Caco-2 (cell line): ENCODE measurements at regions not wholly inside any gene's neighbourhood (a gene's known extent, or its start where the extent isn't known, plus 50 kb on each side); places are given as distances from the start of the nearest gene placed in this dataset.
A peak's percentile ranks its signal among the peaks of the same experiment; 100 is the strongest.

Experiments
- BruUV-seq: library from RNA; stranded (reverse); fragments of 400-500 nt; replicated peaks from 2 replicates; lab custom pipeline; 2021; lab: Mats Ljungman, UMichigan
- CTCF ChIA-PET: fragments of 300-600 bp; sonication (Branson Sonifier 250); formaldehyde crosslinking; loops from one replicate; lab custom pipeline; 2022; ENCODE audit warnings: antibody characterized with exemption; lab: Charles Lee
- POLR2A ChIA-PET: fragments of 300-600 bp; sonication (Branson Sonifier 250); formaldehyde crosslinking; loops from one replicate; lab custom pipeline; 2022; ENCODE audit warnings: antibody characterized with exemption; lab: Charles Lee
- DNase-seq, 2 experiments: peaks; one replicate each; pipeline versions ENCODE4 v3.0.0 to v3.0.0-alpha.2; 2020 to 2022
- H3K27me3 ChIP-seq: replicated peaks from 2 replicates; pipeline ENCODE4 v1.6.0; 2011; ENCODE audit warnings: low read length; ENCODE audit not compliant: control insufficient read depth, insufficient read depth
- H3K36me3 ChIP-seq: 2 replicates; pipeline ENCODE4 v1.5.1; 2011; ENCODE audit warnings: low read length; ENCODE audit not compliant: control insufficient read depth, insufficient read depth
- H3K4me1 ChIP-seq: fragments of 250-450 bp; sonication (Bioruptor Pico); 2 replicates; pipeline ENCODE4 v1.5.1; 2020; ENCODE audit warnings: mild to moderate bottlenecking
- H3K4me3 ChIP-seq: 2 replicates; pipeline ENCODE4 v1.5.1; 2011; ENCODE audit warnings: low read depth, mild to moderate bottlenecking, control low read depth, low read length
- H3K9me3 ChIP-seq: fragments of 250-450 bp; sonication (Bioruptor Pico); 2 replicates; pipeline ENCODE4 v1.5.1; 2020; ENCODE audit warnings: mild to moderate bottlenecking, moderate library complexity
- H3K27ac Mint-ChIP-seq: one replicate; pipeline ENCODE4 v1.8.0; 2022; ENCODE audit warnings: mixed read lengths; ENCODE audit not compliant: unreplicated experiment
- H3K27me3 Mint-ChIP-seq: one replicate; pipeline ENCODE4 v1.8.0; 2022; ENCODE audit warnings: mixed read lengths; ENCODE audit not compliant: insufficient read depth, unreplicated experiment
- H3K36me3 Mint-ChIP-seq: one replicate; pipeline ENCODE4 v1.8.0; 2022; ENCODE audit warnings: mild to moderate bottlenecking, mixed read lengths; ENCODE audit not compliant: insufficient read depth, unreplicated experiment
- H3K4me1 Mint-ChIP-seq: one replicate; pipeline ENCODE4 v1.8.0; 2022; ENCODE audit warnings: low read depth, mixed read lengths; ENCODE audit not compliant: unreplicated experiment
- H3K4me3 Mint-ChIP-seq: one replicate; pipeline ENCODE4 v1.8.0; 2022; ENCODE audit warnings: mild to moderate bottlenecking, moderate library complexity, mixed read lengths; ENCODE audit not compliant: unreplicated experiment
- H3K9me3 Mint-ChIP-seq: one replicate; pipeline ENCODE4 v1.8.0; 2022; ENCODE audit warnings: mixed read lengths; ENCODE audit not compliant: unreplicated experiment
- intact Hi-C: fragments of 100-400 bp; cut with micrococcal nuclease; formaldehyde crosslinking; loops from one replicate; pipeline ENCODE4 v1.10.0; 2022; ENCODE audit not compliant: unreplicated experiment
- TF ChIP-seq, protein P1 (sequence below), 2 experiments: fragments of 200-600 bp in 1 of 2; IDR thresholded peaks; 1 replicate in 1 of 2; 2 replicates in 1 of 2; pipeline versions ENCODE4 v1.5.1 to v1.8.0; 2011 to 2022; ENCODE audit warnings: antibody characterized with exemption in 1 of 2, control low read depth in 1 of 2, inconsistent platforms in 1 of 2, low read depth in 1 of 2, low read length in 1 of 2, mild to moderate bottlenecking in 1 of 2, moderate library complexity in 1 of 2; ENCODE audit not compliant: insufficient read depth in 1 of 2, severe bottlenecking in 1 of 2, unreplicated experiment in 1 of 2

DNA sequence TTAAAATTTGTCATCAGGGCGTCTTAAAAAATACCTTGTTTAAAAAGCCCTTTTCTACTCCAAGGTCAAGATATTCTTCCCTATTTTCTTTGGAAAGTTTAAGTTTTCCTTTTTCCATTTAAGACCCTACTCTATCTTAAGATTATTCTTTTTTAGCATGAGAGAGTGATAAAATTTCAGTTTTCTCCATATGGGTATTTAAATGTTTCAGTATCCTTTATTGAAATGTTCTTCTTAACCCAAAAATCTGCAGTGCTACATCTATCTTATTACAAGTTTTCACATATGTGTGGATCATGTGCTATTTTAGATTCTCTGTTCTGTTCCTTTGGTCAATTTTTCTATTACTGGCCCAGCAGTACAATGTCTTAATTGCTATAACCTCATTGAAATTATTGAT, 202.2 kb downstream of the TTC6 start:
- intact Hi-C loops = loop anchor here (5.0 kb wide), 1 partner anchor 75 kb away; no protein-coding TSS in a partner anchor
- no peaks in the 10 kb centered on the region for H3K36me3 Mint-ChIP-seq
- no peak for DNase-seq
- no peak overlapping the region for H3K27ac Mint-ChIP-seq
- Histone ChIP-seq H3K27me3 (no peaks in the 10 kb centered on the region), H3K4me3 (no peak overlapping the region), H3K4me1 (peaks cover 7% of the 10 kb centered on the region; the same call in 1 of the 2 replicates), H3K36me3 (no peaks in the 10 kb centered on the region), H3K9me3 (no peaks in the 10 kb centered on the region)
- no peak overlapping the region for H3K4me3 Mint-ChIP-seq
- no TSS peak for BruUV-seq
- ChIA-PET CTCF (no interaction called here), POLR2A (no interaction called here)
- H3K4me1 Mint-ChIP-seq = no peaks in the 10 kb centered on the region
- no peaks in the 10 kb centered on the region for H3K9me3 Mint-ChIP-seq
- TF ChIP-seq, protein P1, sequence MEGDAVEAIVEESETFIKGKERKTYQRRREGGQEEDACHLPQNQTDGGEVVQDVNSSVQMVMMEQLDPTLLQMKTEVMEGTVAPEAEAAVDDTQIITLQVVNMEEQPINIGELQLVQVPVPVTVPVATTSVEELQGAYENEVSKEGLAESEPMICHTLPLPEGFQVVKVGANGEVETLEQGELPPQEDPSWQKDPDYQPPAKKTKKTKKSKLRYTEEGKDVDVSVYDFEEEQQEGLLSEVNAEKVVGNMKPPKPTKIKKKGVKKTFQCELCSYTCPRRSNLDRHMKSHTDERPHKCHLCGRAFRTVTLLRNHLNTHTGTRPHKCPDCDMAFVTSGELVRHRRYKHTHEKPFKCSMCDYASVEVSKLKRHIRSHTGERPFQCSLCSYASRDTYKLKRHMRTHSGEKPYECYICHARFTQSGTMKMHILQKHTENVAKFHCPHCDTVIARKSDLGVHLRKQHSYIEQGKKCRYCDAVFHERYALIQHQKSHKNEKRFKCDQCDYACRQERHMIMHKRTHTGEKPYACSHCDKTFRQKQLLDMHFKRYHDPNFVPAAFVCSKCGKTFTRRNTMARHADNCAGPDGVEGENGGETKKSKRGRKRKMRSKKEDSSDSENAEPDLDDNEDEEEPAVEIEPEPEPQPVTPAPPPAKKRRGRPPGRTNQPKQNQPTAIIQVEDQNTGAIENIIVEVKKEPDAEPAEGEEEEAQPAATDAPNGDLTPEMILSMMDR (IDR thresholded peaks at IDR 0.05; ENCODE audit: insufficient read depth in 1 of 2, low read depth in 1 of 2, low read length in 1 of 2, severe bottlenecking in 1 of 2, unreplicated experiment in 1 of 2) = no peak
- H3K27me3 Mint-ChIP-seq = no peaks in the 10 kb centered on the region

DNA sequence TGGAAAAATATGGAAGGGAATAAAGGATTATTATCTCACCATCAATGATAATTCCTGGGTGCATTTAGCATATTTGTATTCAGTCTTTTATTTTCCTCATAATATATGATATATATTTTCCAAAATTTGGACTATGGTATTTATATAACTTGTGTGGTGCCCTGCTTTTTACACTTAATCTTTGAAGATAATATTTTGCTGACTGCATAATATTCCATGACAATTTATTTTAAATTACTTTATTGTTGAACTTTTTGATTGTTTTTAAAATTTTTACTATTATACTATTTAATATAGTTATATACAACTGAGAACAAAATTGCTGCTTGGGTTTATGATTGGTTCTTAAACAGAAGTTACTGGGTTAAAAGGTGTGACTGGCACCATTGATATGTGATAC, 212.3 kb downstream of the TTC6 start:
- ChIA-PET POLR2A (no interaction called here), CTCF (no interaction called here)
- peaks cover 16% of the 10 kb centered on the region for H3K4me1 Mint-ChIP-seq
- Histone ChIP-seq H3K9me3 (no peaks in the 10 kb centered on the region), H3K36me3 (no peaks in the 10 kb centered on the region), H3K4me3 (no peak overlapping the region), H3K4me1 (peaks cover 20% of the 10 kb centered on the region), H3K27me3 (no peaks in the 10 kb centered on the region)
- H3K4me3 Mint-ChIP-seq = no peak overlapping the region
- H3K36me3 Mint-ChIP-seq = no peaks in the 10 kb centered on the region
- no peaks in the 10 kb centered on the region for H3K9me3 Mint-ChIP-seq
- TF ChIP-seq, protein P1 (IDR thresholded peaks at IDR 0.05; ENCODE audit: insufficient read depth in 1 of 2, low read depth in 1 of 2, low read length in 1 of 2, severe bottlenecking in 1 of 2, unreplicated experiment in 1 of 2) = no peak
- intact Hi-C loops = no loop called here
- H3K27ac Mint-ChIP-seq = no peak overlapping the region
- no peak for DNase-seq
- no peaks in the 10 kb centered on the region for H3K27me3 Mint-ChIP-seq
- BruUV-seq = no TSS peak

DNA sequence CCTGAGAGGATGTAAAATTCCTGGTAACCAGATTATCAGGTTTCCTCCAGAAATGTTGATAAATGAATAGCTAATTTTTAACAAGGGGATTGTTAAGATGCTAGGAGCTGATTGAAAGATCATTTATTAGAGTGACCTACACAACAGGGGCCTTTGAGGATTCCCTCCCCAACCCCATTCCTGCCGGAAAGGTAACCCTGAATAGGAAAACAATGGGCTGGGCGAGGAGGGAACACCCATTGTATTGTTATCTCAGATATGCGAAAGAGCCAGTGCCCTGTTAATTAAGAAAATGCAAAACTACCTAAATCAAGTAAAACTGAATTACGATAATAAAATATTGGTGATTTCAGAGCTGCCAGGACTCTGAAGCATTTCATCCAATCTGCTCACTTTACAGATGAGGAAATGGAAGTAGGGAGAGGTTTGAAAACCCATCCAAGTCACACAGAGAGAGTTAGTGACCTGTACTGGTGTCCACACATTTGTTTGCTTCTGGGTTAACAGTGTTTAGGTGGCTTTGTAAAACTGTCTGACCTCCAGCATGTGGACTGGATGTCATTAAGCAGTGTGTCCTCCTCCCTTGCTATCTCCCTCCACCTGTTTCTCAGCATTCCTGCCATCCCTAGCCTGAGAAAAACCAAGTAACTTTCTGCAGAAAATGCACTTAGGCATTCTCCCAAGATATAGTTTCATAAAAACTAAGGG, 214.8 kb downstream of the TTC6 start:
- Mint-ChIP-seq H3K4me3 (peak overlapping the region; percentile 8), H3K9me3 (no peaks in the 10 kb centered on the region), H3K27ac (peak overlapping the region; percentile 64), H3K27me3 (no peaks in the 10 kb centered on the region), H3K36me3 (no peaks in the 10 kb centered on the region), H3K4me1 (peaks cover 16% of the 10 kb centered on the region)
- ChIA-PET POLR2A (interaction anchor here (0.7 kb wide), 1 partner anchor 27 kb away, joined by 3 read pairs; no protein-coding TSS in a partner anchor), CTCF (interaction anchor here (0.9 kb wide), 1 partner anchor 9 kb away, joined by 3 read pairs; no protein-coding TSS in a partner anchor)
- no peaks in the 10 kb centered on the region for H3K36me3 ChIP-seq
- H3K4me1 ChIP-seq = peaks cover 20% of the 10 kb centered on the region
- intact Hi-C loops = loop anchor here (2.0 kb wide), 2 partner anchors 55 to 65 kb away; no protein-coding TSS in a partner anchor
- no peaks in the 10 kb centered on the region for H3K27me3 ChIP-seq
- BruUV-seq = no TSS peak
- peak; percentile 36 to 69 for DNase-seq
- no peaks in the 10 kb centered on the region for H3K9me3 ChIP-seq
- TF ChIP-seq, protein P1 (IDR thresholded peaks at IDR 0.05; ENCODE audit: insufficient read depth in 1 of 2, low read depth in 1 of 2, low read length in 1 of 2, severe bottlenecking in 1 of 2, unreplicated experiment in 1 of 2) = no peak
- no peak overlapping the region for H3K4me3 ChIP-seq
